Adipocyte (in vitro differentiated cells): ENCODE measurements at regions not wholly inside any gene's neighbourhood (a gene's known extent, or its start where the extent isn't known, plus 50 kb on each side); places are given as distances from the start of the nearest gene placed in this dataset.
A peak's percentile ranks its signal among the peaks of the same experiment; 100 is the strongest.

Experiments
- DNase-seq: peaks from one replicate; pipeline ENCODE4 v3.0.0-alpha.2; 2015; ENCODE audit warnings: low read depth
- H3K27me3 ChIP-seq: replicated peaks from 2 replicates; pipeline ENCODE4 v1.7.0; 2013; ENCODE audit warnings: mild to moderate bottlenecking, low read length, moderate library complexity; ENCODE audit not compliant: control insufficient read depth, insufficient read depth
- H3K36me3 ChIP-seq: 2 replicates; pipeline ENCODE4 v1.7.0; 2013; ENCODE audit warnings: low read length, mild to moderate bottlenecking, moderate library complexity; ENCODE audit not compliant: control insufficient read depth, insufficient read depth, severe bottlenecking
- H3K4me1 ChIP-seq: 2 replicates; pipeline ENCODE4 v1.7.0; 2013; ENCODE audit warnings: mild to moderate bottlenecking, low read length, moderate library complexity; ENCODE audit not compliant: control insufficient read depth, insufficient read depth
- H3K4me3 ChIP-seq: 2 replicates; pipeline ENCODE4 v1.7.0; 2013; ENCODE audit warnings: mild to moderate bottlenecking, low read length, moderate library complexity
- H3K9ac ChIP-seq: 2 replicates; pipeline ENCODE4 v1.7.0; 2013; ENCODE audit warnings: mild to moderate bottlenecking, low read length, moderate library complexity
- H3K9me3 ChIP-seq: 2 replicates; pipeline ENCODE4 v1.7.0; 2013; ENCODE audit warnings: mild to moderate bottlenecking, low read length, moderate library complexity; ENCODE audit not compliant: control insufficient read depth

- no peaks in the 10 kb centered on the region for H3K9me3 ChIP-seq
- H3K27me3 ChIP-seq: peaks cover 36% of the 10 kb centered on the region
- DNase-seq: no peak
- no peak overlapping the region for H3K4me3 ChIP-seq
- H3K36me3 ChIP-seq: no peaks in the 10 kb centered on the region
- no peaks in the 10 kb centered on the region for H3K4me1 ChIP-seq
- no peak overlapping the region for H3K9ac ChIP-seq
These were observed 122.2 kb downstream of the CDH26 start for GRCh38 chr20:60080401-60080800.

- no peaks in the 10 kb centered on the region for H3K9me3 ChIP-seq
- peaks cover 49% of the 10 kb centered on the region for H3K27me3 ChIP-seq
- H3K4me3 ChIP-seq: no peak overlapping the region
- H3K36me3 ChIP-seq: no peaks in the 10 kb centered on the region
- no peak overlapping the region for H3K9ac ChIP-seq
- DNase-seq: no peak
- H3K4me1 ChIP-seq: no peaks in the 10 kb centered on the region
These were observed 127.4 kb downstream of the CDH26 start for GRCh38 chr20:60085551-60086132.

GRCh38 chr20:60086821-60087562 lies 128.8 kb downstream of the CDH26 start:
- Histone ChIP-seq H3K4me1 (no peaks in the 10 kb centered on the region), H3K36me3 (no peaks in the 10 kb centered on the region), H3K27me3 (peaks cover 44% of the 10 kb centered on the region), H3K9me3 (peaks cover 6% of the 10 kb centered on the region), H3K4me3 (peak overlapping the region; percentile 21), H3K9ac (no peak overlapping the region)
- no peak for DNase-seq

GRCh38 chr20:60087563-60088105 lies 129.4 kb downstream of the CDH26 start:
- H3K9me3 ChIP-seq: peaks cover 11% of the 10 kb centered on the region
- H3K4me1 ChIP-seq: no peaks in the 10 kb centered on the region
- no peaks in the 10 kb centered on the region for H3K36me3 ChIP-seq
- peak overlapping the region; percentile 9 for H3K9ac ChIP-seq
- peaks cover 44% of the 10 kb centered on the region for H3K27me3 ChIP-seq
- H3K4me3 ChIP-seq: peak overlapping the region; percentile 29
- DNase-seq: no peak

GRCh38 chr20:60088236-60088635 lies 130.0 kb downstream of the CDH26 start:
- no peaks in the 10 kb centered on the region for H3K4me1 ChIP-seq
- no peak for DNase-seq
- H3K36me3 ChIP-seq: no peaks in the 10 kb centered on the region
- H3K9ac ChIP-seq: no peak overlapping the region
- H3K9me3 ChIP-seq: peaks cover 17% of the 10 kb centered on the region
- peaks cover 44% of the 10 kb centered on the region for H3K27me3 ChIP-seq
- no peak overlapping the region for H3K4me3 ChIP-seq

GRCh38 chr20:60090631-60091030 lies 132.4 kb downstream of the CDH26 start:
- H3K36me3 ChIP-seq: no peaks in the 10 kb centered on the region
- H3K4me1 ChIP-seq: no peaks in the 10 kb centered on the region
- no peak overlapping the region for H3K4me3 ChIP-seq
- H3K27me3 ChIP-seq: peaks cover 31% of the 10 kb centered on the region
- H3K9ac ChIP-seq: no peak overlapping the region
- peaks cover 21% of the 10 kb centered on the region for H3K9me3 ChIP-seq
- no peak for DNase-seq

- DNase-seq: no peak
- H3K4me1 ChIP-seq: no peaks in the 10 kb centered on the region
- peaks cover 21% of the 10 kb centered on the region for H3K9me3 ChIP-seq
- H3K36me3 ChIP-seq: no peaks in the 10 kb centered on the region
- H3K27me3 ChIP-seq: peaks cover 26% of the 10 kb centered on the region
- no peak overlapping the region for H3K9ac ChIP-seq
- H3K4me3 ChIP-seq: no peak overlapping the region
These were observed 133.1 kb downstream of the CDH26 start for GRCh38 chr20:60091305-60091704.

- Histone ChIP-seq H3K9ac (no peak overlapping the region), H3K36me3 (no peaks in the 10 kb centered on the region), H3K27me3 (peaks cover 26% of the 10 kb centered on the region), H3K9me3 (peaks cover 21% of the 10 kb centered on the region), H3K4me1 (no peaks in the 10 kb centered on the region), H3K4me3 (no peak overlapping the region)
- no peak for DNase-seq
These were observed 133.6 kb downstream of the CDH26 start for GRCh38 chr20:60091861-60092260.

- Histone ChIP-seq H3K4me3 (no peak overlapping the region), H3K27me3 (peaks cover 23% of the 10 kb centered on the region), H3K36me3 (no peaks in the 10 kb centered on the region), H3K9ac (no peak overlapping the region), H3K9me3 (peaks cover 21% of the 10 kb centered on the region), H3K4me1 (no peaks in the 10 kb centered on the region)
- no peak for DNase-seq
These were observed 134.5 kb downstream of the CDH26 start for GRCh38 chr20:60092729-60093128.

GRCh38 chr20:60095456-60095855 lies 137.2 kb downstream of the CDH26 start:
- peaks cover 1% of the 10 kb centered on the region for H3K4me1 ChIP-seq
- H3K27me3 ChIP-seq: peaks cover 20% of the 10 kb centered on the region
- no peak overlapping the region for H3K4me3 ChIP-seq
- H3K9ac ChIP-seq: no peak overlapping the region
- no peaks in the 10 kb centered on the region for H3K36me3 ChIP-seq
- H3K9me3 ChIP-seq: peaks cover 31% of the 10 kb centered on the region
- no peak for DNase-seq

- H3K27me3 ChIP-seq: peaks cover 21% of the 10 kb centered on the region
- H3K9ac ChIP-seq: no peak overlapping the region
- no peak overlapping the region for H3K4me3 ChIP-seq
- peaks cover 31% of the 10 kb centered on the region for H3K9me3 ChIP-seq
- DNase-seq: no peak
- H3K36me3 ChIP-seq: no peaks in the 10 kb centered on the region
- peaks cover 5% of the 10 kb centered on the region for H3K4me1 ChIP-seq
These were observed 137.9 kb downstream of the CDH26 start for GRCh38 chr20:60096166-60096565.
